GM12891 (cell line): ENCODE measurements at regions not wholly inside any gene's neighbourhood (a gene's known extent, or its start where the extent isn't known, plus 50 kb on each side); places are given as distances from the start of the nearest gene placed in this dataset.

Source experiments
- DNase-seq: peaks from one replicate; pipeline ENCODE4 v3.0.0; 2011; ENCODE audit warnings: low spot score; ENCODE audit not compliant: insufficient read length
- FAIRE-seq: peaks from 2 replicates; lab custom pipeline; 2011; peaks lifted over from hg19 to GRCh38; lab: Jason Lieb, UNC
- PAX5 ChIP-seq: IDR thresholded peaks from 2 replicates; pipeline ENCODE4 v1.6.1; 2011; ENCODE audit warnings: low read length, moderate library complexity, mild to moderate bottlenecking; ENCODE audit not compliant: insufficient read depth, severe bottlenecking
- POLR2A ChIP-seq: IDR thresholded peaks from 2 replicates; pipeline ENCODE4 v1.6.1; 2011; ENCODE audit warnings: low read depth, low read length, control low read depth
- POLR2AphosphoS5 ChIP-seq: IDR thresholded peaks from 2 replicates; pipeline ENCODE4 v1.6.1; 2011; ENCODE audit warnings: low read depth, low read length, control low read depth
- POU2F2 ChIP-seq: IDR thresholded peaks from 2 replicates; pipeline ENCODE4 v1.6.1; 2011; ENCODE audit warnings: low read depth, mild to moderate bottlenecking, control low read depth, low read length, moderate library complexity
- SPI1 ChIP-seq: IDR thresholded peaks from 2 replicates; pipeline ENCODE4 v1.6.1; 2011; ENCODE audit warnings: low read depth, low read length, control low read depth
- TAF1 ChIP-seq: IDR thresholded peaks from 2 replicates; pipeline ENCODE4 v1.6.1; 2011; ENCODE audit warnings: low read depth, low read length, control low read depth

- DNase-seq (no peak), FAIRE-seq (no peak)
- TF ChIP-seq SPI1 (no peak), PAX5 (no peak), POU2F2 (no peak), POLR2AphosphoS5 (no peak), POLR2A (no peak), TAF1 (no peak)
Observed at GRCh38 chr4:55731959-55732358, 87.6 kb upstream of the EXOC1L start.

DNA sequence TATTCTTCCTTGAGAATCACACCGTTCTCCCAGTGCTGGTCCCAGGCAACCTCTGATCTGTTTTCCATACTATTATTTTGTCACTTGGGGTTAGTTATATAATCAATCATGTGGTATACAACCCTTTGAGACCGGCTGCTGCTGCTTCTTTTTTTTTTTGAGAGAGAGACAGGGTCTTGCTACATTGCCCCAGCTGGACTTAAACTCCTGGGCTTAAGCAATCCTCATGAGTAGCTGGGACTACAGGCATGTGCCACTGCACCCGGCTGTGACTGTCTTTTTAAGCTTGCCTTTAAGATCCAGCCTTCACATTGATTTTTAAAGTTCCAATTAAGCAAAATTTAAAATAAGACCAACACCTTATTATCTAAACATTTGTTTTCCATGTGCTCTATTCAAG, 86.7 kb upstream of the EXOC1L start:
- FAIRE-seq: no peak

GRCh38 chr4:55733932-55734331, 85.7 kb upstream of the EXOC1L start:
- no peak for DNase-seq
- FAIRE-seq: no peak
- no peak for TF ChIP-seq SPI1
- no peak for TF ChIP-seq POU2F2
- TF ChIP-seq POLR2AphosphoS5: no peak
- TF ChIP-seq TAF1: no peak
- no peak for TF ChIP-seq PAX5
- TF ChIP-seq POLR2A: no peak

More for the DNA sequence above, 86.7 kb upstream of the EXOC1L start:
- TF ChIP-seq SPI1: no peak
- TF ChIP-seq TAF1: no peak
- no peak for TF ChIP-seq POLR2A
- TF ChIP-seq PAX5: no peak
- no peak for TF ChIP-seq POU2F2
- TF ChIP-seq POLR2AphosphoS5: no peak
- DNase-seq: no peak

DNA sequence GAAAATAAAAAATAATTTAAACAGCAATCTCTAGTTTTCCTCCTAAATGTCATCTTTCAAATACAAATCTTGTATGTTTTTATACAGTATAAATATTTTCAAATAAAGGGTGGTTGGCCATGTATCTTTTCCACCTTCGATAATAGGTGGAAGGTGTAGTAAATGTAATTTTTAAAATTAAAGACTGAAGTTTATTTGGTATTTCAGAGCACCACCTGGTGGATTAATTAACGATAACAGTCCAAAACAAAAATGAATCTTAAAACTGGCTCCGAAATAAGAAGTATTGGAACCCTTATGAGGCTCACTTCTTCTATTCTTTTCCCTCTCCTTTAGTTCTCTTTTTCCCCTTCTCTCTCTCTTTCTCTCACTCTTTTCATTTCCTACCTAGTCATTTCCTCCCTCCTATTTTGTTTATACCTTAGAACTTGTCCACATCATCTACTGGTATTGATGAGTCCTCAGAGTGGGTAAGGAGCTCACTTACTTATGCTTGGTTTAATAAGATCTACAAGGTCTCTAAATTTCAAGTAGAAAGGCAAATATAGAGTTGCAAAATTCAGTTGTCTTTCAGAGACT, 82.9 kb upstream of the EXOC1L start:
- FAIRE-seq (no peak), DNase-seq (no peak)

DNA sequence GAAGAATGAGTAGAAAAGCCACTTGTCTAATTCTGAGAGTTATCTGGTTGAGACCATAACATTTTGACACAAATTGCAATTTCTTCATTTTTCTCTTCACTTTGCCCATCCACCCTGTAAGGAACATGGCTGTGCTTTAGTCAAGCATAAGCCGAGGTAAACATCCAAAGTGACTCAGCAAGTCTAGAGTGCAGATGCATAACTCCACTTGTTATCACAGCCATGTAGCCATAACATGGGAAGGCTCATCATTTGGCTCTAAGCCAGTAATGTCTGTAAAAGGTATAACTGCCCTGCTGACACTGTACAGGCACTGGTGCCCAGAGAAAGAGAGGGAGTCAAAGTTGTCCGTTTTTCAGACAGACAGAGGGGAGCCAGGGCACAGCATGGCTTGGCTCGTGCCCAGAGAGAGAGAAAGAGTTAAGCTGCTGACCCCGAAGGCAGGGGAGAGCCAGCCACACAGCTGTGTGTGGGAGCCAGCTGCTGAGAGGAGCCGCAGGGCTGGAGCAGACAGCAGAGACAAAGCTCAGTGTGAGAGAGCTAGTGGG, 76.9 kb upstream of the EXOC1L start:
- FAIRE-seq: no peak
- DNase-seq: no peak
- no peak for TF ChIP-seq SPI1
- TF ChIP-seq POU2F2: no peak
- TF ChIP-seq TAF1: no peak
- TF ChIP-seq PAX5: no peak
- no peak for TF ChIP-seq POLR2A
- no peak for TF ChIP-seq POLR2AphosphoS5

More for the DNA sequence above, 82.9 kb upstream of the EXOC1L start:
- TF ChIP-seq POLR2A: no peak
- TF ChIP-seq PAX5: no peak
- no peak for TF ChIP-seq TAF1
- TF ChIP-seq SPI1: no peak
- TF ChIP-seq POLR2AphosphoS5: no peak
- TF ChIP-seq POU2F2: no peak

DNA sequence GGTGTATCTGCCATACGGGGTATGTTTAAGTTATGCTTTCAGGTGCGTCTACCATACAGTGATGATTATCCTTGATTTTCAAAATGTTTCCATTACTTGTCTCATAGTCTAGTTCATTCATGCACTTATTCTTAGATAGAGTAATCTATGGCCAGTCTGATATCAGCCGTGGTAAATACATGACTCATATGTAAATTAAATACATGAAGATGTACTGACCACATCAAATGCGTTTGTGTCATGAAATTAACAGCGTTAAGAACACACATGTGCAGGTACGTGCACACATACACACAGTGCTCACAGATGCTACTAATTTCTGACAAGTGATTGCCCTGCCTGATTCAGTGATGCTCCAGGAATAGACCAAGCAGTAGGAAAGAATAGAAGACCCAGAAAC, 75.2 kb upstream of the EXOC1L start:
- no peak for TF ChIP-seq POLR2AphosphoS5
- TF ChIP-seq TAF1: no peak
- no peak for TF ChIP-seq SPI1
- no peak for TF ChIP-seq POLR2A
- no peak for TF ChIP-seq PAX5
- TF ChIP-seq POU2F2: no peak
- DNase-seq (no peak), FAIRE-seq (no peak)

GRCh38 chr4:55745014-55745413, 74.6 kb upstream of the EXOC1L start:
- no peak for DNase-seq
- no peak for FAIRE-seq
- no peak for TF ChIP-seq PAX5
- no peak for TF ChIP-seq SPI1
- TF ChIP-seq POLR2AphosphoS5: no peak
- no peak for TF ChIP-seq POLR2A
- no peak for TF ChIP-seq TAF1
- TF ChIP-seq POU2F2: no peak

DNA sequence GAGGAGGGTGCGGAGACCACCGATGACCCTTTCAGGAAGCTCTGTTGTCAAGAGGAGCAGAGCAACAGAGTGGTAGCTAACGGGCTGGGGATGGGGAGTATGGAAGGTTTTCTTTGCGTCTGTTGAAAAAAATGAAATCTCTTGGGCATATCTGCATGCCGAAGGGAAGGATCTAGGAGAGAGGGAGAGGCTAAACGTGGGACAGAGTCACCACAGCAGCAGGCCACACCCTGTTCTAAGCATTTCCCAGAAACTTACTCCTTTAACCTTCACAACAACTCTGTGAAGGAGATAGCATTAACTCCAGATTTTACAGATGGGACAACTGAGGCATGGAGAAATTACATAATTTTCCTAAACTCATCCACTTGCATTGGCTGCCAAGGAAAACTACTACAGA, 71.8 kb upstream of the EXOC1L start:
- TF ChIP-seq POLR2A: no peak
- no peak for TF ChIP-seq SPI1
- FAIRE-seq (no peak), DNase-seq (no peak)

GRCh38 chr4:55749666-55750065, 69.9 kb upstream of the EXOC1L start:
- DNase-seq: no peak
- no peak for FAIRE-seq
- no peak for TF ChIP-seq POLR2A
- no peak for TF ChIP-seq SPI1
- TF ChIP-seq PAX5: no peak
- no peak for TF ChIP-seq POU2F2
- TF ChIP-seq POLR2AphosphoS5: no peak
- TF ChIP-seq TAF1: no peak

GRCh38 chr4:55752810-55753209, 66.8 kb upstream of the EXOC1L start:
- TF ChIP-seq TAF1 (no peak), SPI1 (peak; percentile 48; the same call in 1 of the 2 replicates)
- no peak for FAIRE-seq
- DNase-seq: no peak

GRCh38 chr4:55753856-55754255, 65.7 kb upstream of the EXOC1L start:
- FAIRE-seq: no peak
- TF ChIP-seq POLR2A (no peak), POLR2AphosphoS5 (no peak), SPI1 (no peak), TAF1 (no peak), PAX5 (no peak)

More at GRCh38 chr4:55753856-55754255, 65.7 kb upstream of the EXOC1L start:
- DNase-seq: no peak
